HG02763 (cell line): ENCODE measurements at regions not wholly inside any gene's neighbourhood (a gene's known extent, or its start where the extent isn't known, plus 50 kb on each side); places are given as distances from the start of the nearest gene placed in this dataset.

Experiments used
- ATAC-seq: cut with Tn5 transposase; IDR thresholded peaks from one replicate; pipeline ENCODE4 v1.9.1; 2021; ENCODE audit warnings: mild to moderate bottlenecking, moderate library complexity; ENCODE audit not compliant: unreplicated experiment

- no peak for ATAC-seq
These were observed 1334.5 kb upstream of the ADGRB3 start for GRCh38 chr6:67300430-67301040.

- no peak for ATAC-seq
These were observed 1342.9 kb upstream of the ADGRB3 start for GRCh38 chr6:67292169-67292568.

- no peak for ATAC-seq
These were observed 1347.5 kb upstream of the ADGRB3 start for GRCh38 chr6:67287566-67287965.

- no peak for ATAC-seq
These were observed 1349.1 kb upstream of the ADGRB3 start for GRCh38 chr6:67285770-67286495.

- ATAC-seq: no peak
These were observed 1357.8 kb upstream of the ADGRB3 start for GRCh38 chr6:67277312-67277711.

- no peak for ATAC-seq
These were observed 1368.8 kb upstream of the ADGRB3 start for GRCh38 chr6:67265996-67266921.

- ATAC-seq: no peak
These were observed 1382.4 kb upstream of the ADGRB3 start for GRCh38 chr6:67252663-67253062.

- no peak for ATAC-seq
These were observed 1387.0 kb upstream of the ADGRB3 start for GRCh38 chr6:67248077-67248476.

GRCh38 chr6:67244037-67244436 lies 1391.0 kb upstream of the ADGRB3 start:
- no peak for ATAC-seq

- ATAC-seq: no peak
These were observed 1397.8 kb upstream of the ADGRB3 start for GRCh38 chr6:67237277-67237676.

GRCh38 chr6:67231092-67231491 lies 1404.0 kb upstream of the ADGRB3 start:
- ATAC-seq: no peak

GRCh38 chr6:67224989-67225388 lies 1410.1 kb upstream of the ADGRB3 start:
- no peak for ATAC-seq

- ATAC-seq: no peak
These were observed 1413.9 kb upstream of the ADGRB3 start for GRCh38 chr6:67221226-67221625.

- ATAC-seq: no peak
These were observed 1415.7 kb upstream of the ADGRB3 start for GRCh38 chr6:67219346-67219745.

- no peak for ATAC-seq
These were observed 1422.5 kb upstream of the ADGRB3 start for GRCh38 chr6:67212584-67212983.

- ATAC-seq: no peak
These were observed 1424.6 kb upstream of the ADGRB3 start for GRCh38 chr6:67210450-67210849.

GRCh38 chr6:67201563-67201962 lies 1433.5 kb upstream of the ADGRB3 start:
- no peak for ATAC-seq

- ATAC-seq: no peak
These were observed 1434.3 kb upstream of the ADGRB3 start for GRCh38 chr6:67200626-67201403.

- ATAC-seq: no peak
These were observed 1435.7 kb upstream of the ADGRB3 start for GRCh38 chr6:67199425-67199824.

GRCh38 chr6:67190733-67191132 lies 1444.3 kb upstream of the ADGRB3 start:
- ATAC-seq: no peak

- ATAC-seq: no peak
These were observed 1450.7 kb upstream of the ADGRB3 start for GRCh38 chr6:67184405-67184804.
